Suppressor macrophage (primary cell): ENCODE measurements at regions not wholly inside any gene's neighbourhood (a gene's known extent, or its start where the extent isn't known, plus 50 kb on each side); places are given as distances from the start of the nearest gene placed in this dataset.
"Not testable (repeated sequence)": the region's sequence is repeated elsewhere in the genome, so short reads cannot be mapped to it uniquely, and the experiment has no call there.

Experiments used
- DNase-seq, 4 experiments: peaks; one replicate each; pipeline ENCODE4 v3.0.0-alpha.2; 2020 to 2022

DNA sequence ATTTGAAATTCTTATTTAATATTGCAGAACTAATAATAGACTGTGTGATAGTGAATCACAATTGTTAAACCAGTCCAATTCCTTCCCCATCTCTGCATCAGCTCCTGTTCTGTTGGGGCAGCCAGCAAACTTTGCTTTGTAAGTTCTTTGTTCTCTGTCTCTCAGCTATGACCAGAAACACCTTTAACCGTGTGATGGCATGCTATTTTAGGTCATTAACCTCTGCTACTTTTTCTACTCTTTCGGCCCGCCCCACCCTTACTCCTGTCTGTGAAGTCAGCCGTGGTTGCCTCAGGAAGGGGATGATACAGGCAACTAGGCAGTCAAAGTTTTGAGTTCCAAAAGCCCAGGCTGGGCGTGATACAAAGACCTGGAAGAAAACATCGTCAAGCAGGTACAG is 51.3 kb upstream of the EGFL6 start:
- DNase-seq = no peak

- DNase-seq = no peak
Measured at GRCh38 chrX:13515211-13515930, 54.0 kb upstream of the EGFL6 start.

GRCh38 chrX:13511944-13512330 is 57.5 kb upstream of the EGFL6 start:
- no peak for DNase-seq

DNA sequence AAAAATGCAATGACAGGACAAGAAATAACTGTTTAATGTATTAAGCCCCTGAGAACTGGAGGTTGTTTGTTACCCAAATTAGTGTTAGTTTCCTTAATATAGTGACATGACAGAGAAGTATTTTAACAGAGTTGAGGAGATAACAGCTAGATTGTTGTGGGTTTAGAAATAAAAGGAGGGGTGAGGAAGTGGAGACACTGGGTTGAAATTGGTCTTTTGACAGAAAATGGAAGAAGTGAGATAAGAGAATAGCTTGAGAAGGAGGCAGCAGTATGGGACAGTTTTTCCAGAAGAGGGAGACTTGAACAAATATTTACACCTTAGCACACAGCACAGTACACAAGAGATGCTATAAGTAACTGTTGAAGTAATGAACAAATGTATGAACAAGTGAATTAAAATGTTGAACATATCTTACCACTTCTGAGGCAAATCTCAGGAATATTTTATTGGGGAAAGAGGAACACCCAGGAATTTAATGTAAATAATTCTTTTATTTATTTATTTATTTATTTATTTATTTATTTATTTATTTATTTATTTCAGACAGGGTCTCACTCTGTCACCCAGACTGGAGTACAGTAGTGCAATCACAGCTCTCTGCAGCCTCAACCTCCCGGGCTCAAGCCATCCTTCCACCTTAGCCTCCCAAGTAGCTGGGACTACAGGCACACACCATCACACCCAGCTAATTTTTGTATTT is 58.0 kb upstream of the EGFL6 start:
- DNase-seq = no peak

DNA sequence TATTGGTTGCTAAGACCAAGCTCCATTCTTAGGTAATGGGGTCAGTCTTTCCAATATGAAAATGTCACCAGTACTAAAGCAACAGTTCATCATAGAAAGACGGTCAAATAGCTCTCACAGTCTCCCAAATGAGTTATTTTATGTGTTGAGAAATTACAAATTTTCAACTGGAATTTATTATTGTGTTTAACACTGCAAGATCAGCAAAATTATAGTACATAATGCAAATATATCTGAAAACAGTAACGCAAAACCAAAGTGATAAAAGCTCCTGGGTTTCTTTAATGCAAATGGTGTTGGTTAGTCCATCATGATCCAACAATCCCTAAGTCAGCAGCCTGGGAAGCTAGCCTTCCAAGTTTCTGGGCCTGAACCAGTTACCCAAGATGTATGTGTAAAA is 61.5 kb upstream of the EGFL6 start:
- no peak for DNase-seq

- peak; percentile 63 to 77 (median 68) for DNase-seq
Measured at GRCh38 chrX:13506574-13506973, 62.8 kb upstream of the EGFL6 start.

DNA sequence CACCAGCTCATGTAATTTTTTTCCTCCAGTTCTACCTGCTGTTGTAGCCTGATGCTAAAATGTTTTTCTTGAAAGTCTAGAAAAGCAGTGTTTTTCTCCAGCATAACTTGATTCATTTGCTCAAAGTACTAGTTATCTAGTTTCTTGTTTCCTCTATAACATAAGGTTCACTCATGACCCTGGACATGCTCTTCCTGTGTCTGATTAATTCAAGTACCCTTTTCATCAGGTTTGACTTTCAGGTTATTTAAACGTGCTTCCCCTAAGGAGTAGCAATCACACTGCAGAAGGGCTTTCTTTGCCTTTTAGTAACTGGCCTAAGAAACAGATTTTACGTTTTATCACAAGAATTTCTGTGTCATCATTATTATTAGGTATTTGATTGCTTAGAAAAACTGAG is 66.8 kb upstream of the EGFL6 start:
- DNase-seq = no peak

- no peak for DNase-seq
Measured at GRCh38 chrX:13499736-13500135, 69.7 kb upstream of the EGFL6 start.

DNA sequence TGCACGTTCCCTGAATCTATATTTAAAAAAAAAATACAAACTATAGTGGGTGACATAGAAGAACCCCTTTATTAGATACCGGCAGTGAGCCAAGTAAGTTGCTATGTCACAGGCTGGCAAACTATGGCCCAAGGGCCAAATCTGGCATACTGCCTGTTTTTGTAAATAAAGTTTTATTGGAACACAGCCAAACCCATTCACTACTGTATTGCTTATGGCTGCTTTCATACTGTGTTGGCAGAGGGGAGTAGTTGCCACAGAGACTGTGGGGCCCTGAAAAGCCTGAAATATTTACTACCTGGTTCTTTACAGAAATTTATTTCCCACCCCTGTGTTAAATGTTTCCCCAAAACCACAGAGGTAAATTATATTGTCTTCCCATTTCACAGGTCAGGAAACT is 71.2 kb upstream of the EGFL6 start:
- no peak for DNase-seq

DNA sequence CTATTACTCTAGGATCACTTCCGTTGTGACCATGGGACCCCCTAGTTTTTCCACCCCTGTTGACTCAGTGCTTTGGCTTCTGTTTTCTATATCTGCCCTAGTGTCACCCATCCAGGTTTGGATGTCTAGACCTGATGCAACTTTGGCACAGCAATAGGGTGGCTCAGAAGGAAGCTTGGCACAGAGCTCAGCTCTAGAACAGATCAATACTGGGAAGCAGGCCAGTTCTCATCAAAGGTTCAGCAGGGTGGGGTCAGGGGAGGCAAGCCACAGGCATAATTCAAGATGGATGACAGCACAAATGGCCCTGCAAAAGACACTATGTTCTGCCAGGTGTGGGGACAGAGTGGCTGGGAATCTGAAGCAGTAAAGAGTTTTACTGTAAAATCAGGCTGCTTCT is 74.2 kb upstream of the EGFL6 start:
- no peak for DNase-seq

DNA sequence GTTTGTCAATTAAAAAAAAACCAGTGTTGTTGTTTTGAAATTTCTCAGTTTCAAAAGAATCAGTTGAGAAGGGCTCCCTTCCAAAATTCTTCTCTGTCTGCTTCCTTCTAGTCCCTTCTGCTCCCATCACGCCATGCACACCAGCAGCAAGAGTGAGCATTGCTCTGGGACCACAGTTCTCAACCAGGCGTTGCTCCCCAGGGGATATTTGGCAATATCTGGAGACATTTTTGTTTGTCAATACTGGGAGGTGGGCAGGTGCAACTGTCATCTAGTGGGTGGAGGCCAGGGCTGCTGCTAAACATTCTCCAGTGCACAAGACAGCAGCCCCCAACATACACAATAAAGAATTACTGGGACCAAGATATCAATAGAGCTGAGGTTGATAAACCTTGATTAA is 74.8 kb upstream of the EGFL6 start:
- no peak for DNase-seq

- peak in 1 of 4 experiments; percentile 43 for DNase-seq
Measured at GRCh38 chrX:13493659-13494058, 75.7 kb upstream of the EGFL6 start.

DNA sequence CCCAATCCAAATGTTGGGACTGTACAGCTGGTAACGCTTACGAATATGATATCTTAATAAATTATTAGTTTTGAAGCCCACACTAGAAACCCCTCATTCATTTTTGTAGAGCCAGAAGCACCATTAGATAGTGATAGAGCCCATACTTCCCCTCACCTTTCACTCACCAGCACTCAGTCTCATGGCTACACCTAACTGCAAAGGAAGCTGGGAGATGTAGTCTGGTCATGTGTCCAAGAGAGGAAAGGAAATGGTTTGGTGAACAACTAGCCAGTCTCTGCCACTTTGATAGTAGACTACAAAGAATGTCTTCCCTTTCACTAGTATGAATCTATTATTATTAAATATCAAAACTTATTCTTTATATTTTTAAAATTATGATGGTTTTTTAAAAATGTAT is 77.1 kb upstream of the EGFL6 start:
- DNase-seq = no peak

- peak in 3 of 4 experiments; percentile 22 to 66 (median 62) for DNase-seq
Measured at GRCh38 chrX:13491061-13491460, 78.3 kb upstream of the EGFL6 start.

- DNase-seq = peak; percentile 21 to 69 (median 62)
Measured at GRCh38 chrX:13489454-13489853, 79.9 kb upstream of the EGFL6 start.

DNA sequence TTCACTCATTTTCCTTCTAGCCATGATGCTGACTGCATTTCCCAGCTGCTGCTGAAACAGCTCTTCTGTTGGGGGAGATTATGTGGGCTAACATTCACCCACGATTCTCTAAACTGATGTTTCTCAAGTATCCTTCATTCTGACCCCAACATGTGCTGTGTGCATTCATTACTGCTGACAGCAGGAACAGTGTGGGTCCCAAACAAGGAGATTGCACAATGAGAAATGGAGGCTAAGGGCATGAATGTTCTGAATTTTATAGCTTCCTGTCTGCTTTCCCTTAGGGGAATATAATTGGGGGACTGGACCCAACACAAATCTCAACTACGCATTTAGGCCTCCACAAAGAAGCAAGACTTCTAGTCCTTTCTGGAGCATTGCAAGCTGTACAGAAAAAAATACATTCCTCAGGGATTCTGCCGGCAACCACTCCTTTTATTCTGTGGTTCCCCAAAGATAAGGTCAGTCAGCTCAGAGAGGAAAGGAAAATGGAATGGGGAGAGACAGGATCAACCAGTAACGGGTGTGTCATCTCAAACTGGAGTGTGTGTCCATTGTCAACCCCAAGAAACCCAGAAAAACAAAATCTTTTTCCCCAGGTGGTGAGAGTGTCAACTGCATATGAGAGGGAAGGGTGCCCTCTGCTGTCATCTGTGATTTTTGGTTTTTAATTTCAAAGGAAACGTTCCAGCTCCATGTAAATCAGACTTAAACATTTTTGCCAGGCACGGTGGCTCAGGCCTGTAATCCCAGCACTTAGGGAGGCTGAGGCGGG is 81.5 kb upstream of the EGFL6 start:
- DNase-seq = peak; percentile 61 to 78 (median 72)

DNA sequence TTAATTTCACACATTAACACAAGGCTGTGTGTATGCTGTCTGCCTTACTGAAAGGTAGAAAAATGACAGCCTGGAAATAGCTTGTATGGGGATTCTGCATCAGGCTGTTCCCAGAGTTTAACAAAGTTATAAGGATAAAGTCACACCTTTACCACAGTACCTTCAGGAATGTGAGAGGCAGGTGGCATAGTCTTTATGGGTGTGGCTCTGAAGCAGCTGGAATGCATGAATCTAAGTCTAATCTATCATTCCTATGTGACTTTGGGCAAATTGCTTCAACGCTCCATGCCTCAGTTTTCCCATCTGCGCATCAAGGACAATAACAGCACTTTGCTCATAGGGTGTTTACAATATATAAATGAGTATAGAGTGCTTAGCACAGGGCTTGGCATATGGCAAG is 84.2 kb upstream of the EGFL6 start:
- DNase-seq = no peak

DNA sequence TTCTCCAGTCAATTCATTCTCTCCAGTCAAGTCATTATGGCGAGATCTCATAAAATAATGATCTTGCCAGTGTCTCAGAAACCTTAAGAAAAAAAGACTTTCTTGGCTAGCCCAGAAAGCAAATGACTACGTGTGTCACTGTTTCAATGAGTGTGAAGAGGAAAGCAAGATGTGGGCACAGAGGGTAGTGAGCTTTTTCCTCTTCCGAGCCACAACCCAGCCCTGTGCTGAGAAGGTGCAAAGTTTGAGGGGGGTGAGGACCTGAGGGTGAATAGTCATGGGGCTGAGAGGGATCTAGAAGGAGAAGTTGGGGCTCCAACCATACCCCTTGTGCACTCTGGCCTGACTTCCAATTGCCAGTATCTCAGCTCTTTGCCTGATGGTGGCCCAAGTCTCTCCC is 85.6 kb upstream of the EGFL6 start:
- no peak for DNase-seq

DNA sequence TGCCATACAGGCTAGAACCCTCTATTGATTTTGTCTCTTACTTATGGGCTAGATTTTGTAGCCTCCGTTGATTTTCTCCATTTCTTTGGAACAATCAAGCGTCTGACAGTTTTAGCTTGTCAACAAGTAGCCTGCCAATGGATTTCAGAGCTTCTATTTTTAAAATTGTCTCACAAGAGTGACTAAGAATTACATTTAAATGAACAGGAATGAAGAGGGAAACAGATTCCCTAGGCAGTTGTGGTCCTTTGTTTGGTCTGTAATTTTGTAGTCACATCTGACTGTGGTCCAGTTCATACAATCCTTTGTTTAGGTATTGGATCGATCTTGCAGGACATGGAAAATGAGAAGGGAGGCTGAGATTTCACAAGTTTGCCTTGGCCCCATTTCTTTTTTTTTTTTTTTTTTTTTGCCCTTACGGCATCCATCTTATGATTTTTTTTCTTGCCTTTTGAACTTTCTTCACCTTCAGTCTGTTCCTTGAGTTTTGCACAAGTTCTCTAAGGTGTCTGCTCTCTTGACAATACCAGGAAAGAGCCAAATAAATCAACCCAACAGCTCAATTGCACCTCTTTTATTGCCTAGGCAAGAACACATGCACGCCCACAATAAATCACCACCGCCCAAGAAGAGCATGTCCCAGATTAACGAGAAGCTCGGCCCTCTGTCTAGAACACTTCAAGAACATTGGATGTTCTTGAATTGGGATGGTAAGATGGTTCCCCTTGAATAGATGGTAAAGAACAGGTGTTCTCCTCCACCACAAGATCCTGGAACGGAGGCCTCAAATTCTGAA is 86.5 kb upstream of the EGFL6 start:
- DNase-seq = no peak

DNA sequence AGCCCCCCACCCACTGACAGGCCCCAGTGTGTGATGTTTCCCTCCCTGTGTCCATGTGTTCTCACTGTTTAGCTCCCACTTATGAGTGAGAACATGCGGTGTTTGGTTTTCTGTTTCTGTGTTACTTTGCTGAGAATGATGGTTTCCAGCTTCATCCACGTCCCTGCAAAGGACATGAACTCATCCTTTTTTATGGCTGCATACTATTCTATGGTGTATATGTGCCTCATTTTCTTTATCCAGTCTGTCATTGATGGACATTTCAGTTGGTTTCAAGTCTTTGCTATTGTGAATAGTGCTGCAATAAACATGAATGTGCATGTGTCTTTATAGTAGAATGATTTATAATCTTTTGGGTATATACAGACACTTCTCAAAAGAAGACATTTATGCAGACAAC is 88.6 kb upstream of the EGFL6 start:
- not testable (repeated sequence) for DNase-seq

GRCh38 chrX:13479452-13479813 is 90.0 kb upstream of the EGFL6 start:
- no peak for DNase-seq

DNA sequence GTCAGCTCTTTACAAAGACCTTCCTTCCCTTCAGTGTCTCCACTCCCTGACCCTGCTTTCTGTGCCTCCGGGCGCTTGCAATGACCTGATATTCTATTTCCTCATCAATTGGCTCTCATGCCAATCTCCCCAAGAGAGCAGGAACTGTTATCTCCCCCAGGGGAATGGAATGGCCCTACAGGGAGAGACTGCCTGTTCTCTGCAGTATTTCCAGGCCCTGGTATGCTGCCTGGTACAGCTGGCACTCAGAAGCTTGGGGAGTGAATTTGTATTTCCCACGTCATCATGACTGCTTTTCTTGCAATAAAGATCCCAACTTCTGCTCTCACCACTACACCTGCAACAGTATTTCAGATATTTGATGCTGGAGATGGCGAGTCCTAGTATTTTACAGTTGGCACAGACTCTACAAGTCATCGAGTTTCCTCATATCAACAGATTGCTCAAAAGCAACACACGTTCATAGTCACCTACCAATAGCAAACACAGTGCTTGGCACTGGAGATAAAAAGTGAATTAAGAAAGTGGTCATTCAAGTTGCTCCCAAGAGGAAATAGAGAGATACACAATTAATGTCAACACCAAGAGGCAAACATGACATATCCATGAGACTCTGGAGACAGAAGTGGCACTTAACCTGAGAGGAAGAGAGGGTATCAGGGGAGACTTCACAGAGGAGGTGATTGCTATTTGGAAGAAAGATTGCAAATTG is 90.5 kb upstream of the EGFL6 start:
- no peak for DNase-seq
